Endothelial cell of umbilical vein (primary cell): ENCODE measurements at regions not wholly inside any gene's neighbourhood (a gene's known extent, or its start where the extent isn't known, plus 50 kb on each side); places are given as distances from the start of the nearest gene placed in this dataset.

Experiments used
- BruUV-seq: library from RNA; stranded (reverse); fragments of 400-500 nt; replicated peaks from 2 replicates; lab custom pipeline; 2021; lab: Mats Ljungman, UMichigan
- CTCF ChIA-PET: fragments of 300-600, 350-600 bp; sonication (Branson Sonifier 250); formaldehyde crosslinking; loops from one replicate; lab custom pipeline; 2021; ENCODE audit warnings: antibody characterized with exemption, inconsistent platforms; lab: Charles Lee
- POLR2A ChIA-PET: fragments of 300-600, 350-600 bp; sonication (Branson Sonifier 250); formaldehyde crosslinking; loops from one replicate; lab custom pipeline; 2021; ENCODE audit warnings: antibody characterized with exemption, inconsistent platforms; lab: Charles Lee
- DNase-seq: peaks from one replicate; pipeline ENCODE4 v3.0.0-alpha.2; 2011; ENCODE audit warnings: low read depth, low spot score
- FAIRE-seq: peaks from 2 replicates; lab custom pipeline; 2011; peaks lifted over from hg19 to GRCh38; lab: Jason Lieb, UNC
- H2AFZ ChIP-seq: 2 replicates; pipeline ENCODE4 v1.6.0; 2012; ENCODE audit warnings: low read depth, low read length, control low read depth, inconsistent platforms
- H3K27ac ChIP-seq: 2 replicates; pipeline ENCODE4 v1.5.1; 2011; ENCODE audit warnings: low read depth, mild to moderate bottlenecking, control low read depth, low read length, moderate library complexity; ENCODE audit not compliant: insufficient read depth
- H3K27me3 ChIP-seq, 2 experiments: 2 replicates each; pipeline versions ENCODE4 v1.6.0 to v1.6.1; 2011; ENCODE audit warnings: low read length in 2 of 2, mixed read lengths in 1 of 2; ENCODE audit not compliant: control insufficient read depth in 2 of 2, insufficient read depth in 2 of 2
- H3K36me3 ChIP-seq, 2 experiments: 2 replicates in 1 of 2; 3 replicates in 1 of 2; pipeline ENCODE4 v1.5.1; 2011; ENCODE audit warnings: low read length in 2 of 2, mild to moderate bottlenecking in 1 of 2, moderate library complexity in 1 of 2; ENCODE audit not compliant: control insufficient read depth in 2 of 2, insufficient read depth in 2 of 2; ENCODE audit errors: extremely low read depth in 1 of 2
- H3K4me1 ChIP-seq: 3 replicates; pipeline ENCODE4 v1.5.1; 2011; ENCODE audit warnings: mild to moderate bottlenecking, low read length; ENCODE audit not compliant: control insufficient read depth, insufficient read depth; ENCODE audit errors: extremely low read depth
- H3K4me2 ChIP-seq: 2 replicates; pipeline ENCODE4 v1.6.1; 2011; ENCODE audit warnings: low read length, control low read depth, mixed read lengths; ENCODE audit not compliant: insufficient read depth
- H3K4me3 ChIP-seq, 3 experiments: fragments of 200-600 bp in 1 of 3; sonication (generic), shearing (Covaris generic) in 1 of 3; replicated peaks in 1 of 3; 2 replicates each; pipeline ENCODE4 v1.5.1; 2011 to 2016; ENCODE audit warnings: control low read depth in 3 of 3, low read length in 3 of 3, mild to moderate bottlenecking in 2 of 3, inconsistent platforms in 1 of 3, low read depth in 1 of 3, moderate library complexity in 1 of 3; ENCODE audit not compliant: insufficient read depth in 1 of 3
- H3K79me2 ChIP-seq: 2 replicates; pipeline ENCODE4 v1.6.0; 2012; ENCODE audit warnings: low read length, inconsistent platforms; ENCODE audit not compliant: control insufficient read depth, insufficient read depth
- H3K9ac ChIP-seq: replicated peaks from 2 replicates; pipeline ENCODE3; 2011; ENCODE audit warnings: low read length, control low read depth; ENCODE audit not compliant: insufficient read depth; ENCODE audit errors: extremely low read depth
- H3K9me1 ChIP-seq: replicated peaks from 3 replicates; pipeline ENCODE4 v1.6.0; 2011; ENCODE audit warnings: mild to moderate bottlenecking, low read length; ENCODE audit not compliant: control insufficient read depth, insufficient read depth; ENCODE audit errors: extremely low read depth
- H3K9me3 ChIP-seq: replicated peaks from 2 replicates; pipeline ENCODE4 v1.5.1; 2012; ENCODE audit warnings: low read length, inconsistent platforms; ENCODE audit not compliant: control insufficient read depth, insufficient read depth
- H4K20me1 ChIP-seq: replicated peaks from 2 replicates; pipeline ENCODE3; 2011; ENCODE audit warnings: mild to moderate bottlenecking, low read length; ENCODE audit not compliant: control insufficient read depth, insufficient read depth; ENCODE audit errors: extremely low read depth
- CTCF ChIP-seq, 2 donors: IDR thresholded peaks; 1 replicate in 1 of 2; 2 replicates in 1 of 2; pipeline ENCODE4 v1.5.1; 2011; ENCODE audit warnings: low read length in 2 of 2, mild to moderate bottlenecking in 2 of 2, moderate library complexity in 2 of 2, control low read depth in 1 of 2, inconsistent platforms in 1 of 2, low read depth in 1 of 2; ENCODE audit not compliant: insufficient read depth in 1 of 2; ENCODE audit errors: extremely low read depth in 1 of 2
- EZH2 ChIP-seq: IDR thresholded peaks from 2 replicates; pipeline ENCODE4 v1.6.1; 2012; ENCODE audit warnings: borderline replicate concordance, low read depth, mild to moderate bottlenecking, moderate library complexity, low read length, inconsistent platforms; ENCODE audit not compliant: severe bottlenecking
- FOS ChIP-seq: IDR thresholded peaks from 2 replicates; pipeline ENCODE4 v1.6.1; 2011; ENCODE audit warnings: mild to moderate bottlenecking, low read length, moderate library complexity, borderline replicate concordance; ENCODE audit not compliant: insufficient read depth
- GATA2 ChIP-seq: IDR thresholded peaks from 2 replicates; pipeline ENCODE4 v1.7.0; 2011; ENCODE audit warnings: low read depth, mild to moderate bottlenecking, moderate library complexity, mixed read lengths, low read length; ENCODE audit not compliant: insufficient read length, insufficient read depth
- JUN ChIP-seq: IDR thresholded peaks from 2 replicates; pipeline ENCODE4 v1.6.1; 2011; ENCODE audit warnings: borderline replicate concordance, low read depth; ENCODE audit not compliant: insufficient read length, insufficient read depth
- MYC ChIP-seq: IDR thresholded peaks from one replicate; pipeline ENCODE4 v1.6.1; 2011; ENCODE audit warnings: mild to moderate bottlenecking, low read depth, low read length
- POLR2A ChIP-seq: IDR thresholded peaks from 2 replicates; pipeline ENCODE4 v1.6.1; 2012; ENCODE audit warnings: low read depth, mild to moderate bottlenecking, control low read depth, low read length
- POLR2AphosphoS5 ChIP-seq: IDR thresholded peaks from 2 replicates; pipeline ENCODE4 v1.6.1; 2012; ENCODE audit warnings: low read depth, mild to moderate bottlenecking, control low read depth, low read length, moderate library complexity; ENCODE audit not compliant: insufficient read depth
- dilution Hi-C: fragments of 300-500 bp; cut with MboI; formaldehyde crosslinking; loops from one replicate; pipeline ENCODE4 v1.15.0; 2019; ENCODE audit warnings: low sequenced_read_pairs; ENCODE audit not compliant: extremely low pct_ligation_motif_present
- intact Hi-C: fragments of 100-400 bp; cut with micrococcal nuclease; formaldehyde crosslinking; loops from one replicate; pipeline ENCODE4 v1.10.0; 2022
- TF ChIP-seq, protein P1 (sequence below): IDR thresholded peaks from 2 replicates; pipeline ENCODE4 v1.6.1; 2011; ENCODE audit not compliant: insufficient read depth, insufficient read length

DNA sequence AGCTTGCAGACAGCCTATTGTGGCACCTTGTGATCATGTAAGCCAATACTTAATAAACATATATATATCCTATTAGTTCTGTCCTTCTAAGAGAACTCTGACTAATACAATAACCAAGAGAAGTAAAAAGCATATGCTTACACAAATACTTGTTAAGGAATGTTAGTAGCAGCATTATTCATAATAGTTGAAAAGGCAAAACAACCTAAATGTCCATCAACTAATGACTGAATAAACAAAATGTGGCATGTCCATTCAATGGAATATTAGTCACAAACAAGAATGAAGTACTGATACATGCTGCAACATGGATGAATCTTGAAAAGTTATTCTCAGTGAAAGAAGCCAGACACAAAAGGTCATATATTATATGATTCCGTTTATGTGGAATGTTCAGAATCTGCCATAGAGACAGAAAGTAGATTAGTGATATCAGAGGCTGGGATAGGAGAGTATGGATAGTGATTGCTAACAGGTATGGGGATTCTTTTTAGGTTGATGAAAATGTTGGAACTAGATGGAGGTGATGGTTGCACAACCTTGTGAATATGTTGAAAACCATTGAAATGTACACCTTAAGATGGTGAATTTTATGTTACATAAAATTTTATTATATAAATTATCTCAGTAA lies 112.5 kb upstream of the UNC5B start:
- Histone ChIP-seq H3K27ac (no peak overlapping the region), H3K4me3 (no peak overlapping the region), H3K4me1 (no peaks in the 10 kb centered on the region), H3K27me3 (peaks cover 19 to 60% of the 10 kb centered on the region in 2 experiments), H2AFZ (no peak overlapping the region), H3K36me3 (no peaks in the 10 kb centered on the region), H3K4me2 (no peak overlapping the region), H4K20me1 (no peaks in the 10 kb centered on the region), H3K9me3 (no peaks in the 10 kb centered on the region), H3K9me1 (no peaks in the 10 kb centered on the region), H3K9ac (no peak overlapping the region), H3K79me2 (no peaks in the 10 kb centered on the region)
- DNase-seq (no peak), FAIRE-seq (no peak)
- CTCF ChIA-PET: no interaction called here
- no TSS peak for BruUV-seq
- intact Hi-C loops: no loop called here
- dilution Hi-C loops: no loop called here
- POLR2A ChIA-PET: no interaction called here
- TF ChIP-seq MYC: no peak
- no peak for TF ChIP-seq POLR2AphosphoS5
- TF ChIP-seq GATA2: no peak
- no peak for TF ChIP-seq EZH2
- TF ChIP-seq JUN: no peak
- TF ChIP-seq, protein P1, sequence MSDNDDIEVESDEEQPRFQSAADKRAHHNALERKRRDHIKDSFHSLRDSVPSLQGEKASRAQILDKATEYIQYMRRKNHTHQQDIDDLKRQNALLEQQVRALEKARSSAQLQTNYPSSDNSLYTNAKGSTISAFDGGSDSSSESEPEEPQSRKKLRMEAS: no peak
- no peak for TF ChIP-seq FOS
- no peak for TF ChIP-seq CTCF (IDR thresholded peaks at IDR 0.05; ENCODE audit: extremely low read depth in 1 of 2, insufficient read depth in 1 of 2, low read depth in 1 of 2, low read length in 2 of 2)
- TF ChIP-seq POLR2A: no peak
